HG02759 (cell line): ENCODE measurements at regions not wholly inside any gene's neighbourhood (a gene's known extent, or its start where the extent isn't known, plus 50 kb on each side); places are given as distances from the start of the nearest gene placed in this dataset.
"Not testable (repeated sequence)": the region's sequence is repeated elsewhere in the genome, so short reads cannot be mapped to it uniquely, and the experiment has no call there.

Experiments
- ATAC-seq: cut with Tn5 transposase; IDR thresholded peaks from one replicate; pipeline ENCODE4 v1.9.1; 2021; ENCODE audit warnings: mild to moderate bottlenecking, moderate library complexity; ENCODE audit not compliant: unreplicated experiment

- no peak for ATAC-seq
These were observed 650.0 kb upstream of the STXBP6 start for GRCh38 chr14:25699981-25700380.

DNA sequence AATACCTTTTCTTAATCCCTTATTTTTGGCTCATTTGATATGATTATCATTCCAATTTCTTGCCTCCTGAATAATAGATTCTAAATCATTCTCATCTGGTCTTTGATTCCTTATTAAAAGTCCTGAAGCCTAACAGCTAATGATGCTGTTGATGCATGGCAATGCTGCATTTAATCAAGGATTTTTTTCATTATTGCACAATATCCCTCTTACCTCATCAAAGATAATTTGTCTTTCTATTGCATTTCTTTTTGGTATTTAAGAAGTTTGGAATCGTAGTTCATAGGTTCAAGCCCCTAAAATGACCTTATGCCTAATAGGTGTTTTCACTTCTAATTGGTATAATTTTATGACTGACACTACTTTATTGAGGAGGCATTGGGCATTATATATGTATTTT, 648.2 kb upstream of the STXBP6 start:
- ATAC-seq: no peak

- ATAC-seq: no peak
These were observed 646.2 kb upstream of the STXBP6 start for GRCh38 chr14:25696176-25696575.

GRCh38 chr14:25685004-25685403, 635.1 kb upstream of the STXBP6 start:
- ATAC-seq: no peak

GRCh38 chr14:25680934-25681333, 631.0 kb upstream of the STXBP6 start:
- ATAC-seq: no peak

GRCh38 chr14:25680511-25680910, 630.6 kb upstream of the STXBP6 start:
- ATAC-seq: not testable (repeated sequence)

DNA sequence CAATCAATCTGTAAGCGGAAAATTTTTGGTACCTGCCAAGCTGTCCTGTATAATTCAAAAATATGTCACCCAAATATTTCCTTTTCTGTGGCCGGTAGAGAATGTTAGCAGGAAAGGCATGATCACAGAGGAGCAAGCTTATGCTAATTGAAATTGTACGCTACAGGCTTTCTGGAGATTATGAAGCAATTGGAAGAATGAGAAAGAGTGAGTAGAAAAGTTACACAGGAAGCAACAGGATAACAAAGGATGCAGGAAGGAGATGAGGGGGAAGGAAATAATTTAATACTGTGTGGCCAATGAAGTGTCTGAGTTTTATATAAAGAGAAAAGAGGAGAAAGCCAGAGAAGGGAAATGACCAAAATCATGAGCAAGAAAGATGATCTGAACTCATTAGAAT, 627.2 kb upstream of the STXBP6 start:
- no peak for ATAC-seq

GRCh38 chr14:25667387-25667786, 617.4 kb upstream of the STXBP6 start:
- no peak for ATAC-seq

DNA sequence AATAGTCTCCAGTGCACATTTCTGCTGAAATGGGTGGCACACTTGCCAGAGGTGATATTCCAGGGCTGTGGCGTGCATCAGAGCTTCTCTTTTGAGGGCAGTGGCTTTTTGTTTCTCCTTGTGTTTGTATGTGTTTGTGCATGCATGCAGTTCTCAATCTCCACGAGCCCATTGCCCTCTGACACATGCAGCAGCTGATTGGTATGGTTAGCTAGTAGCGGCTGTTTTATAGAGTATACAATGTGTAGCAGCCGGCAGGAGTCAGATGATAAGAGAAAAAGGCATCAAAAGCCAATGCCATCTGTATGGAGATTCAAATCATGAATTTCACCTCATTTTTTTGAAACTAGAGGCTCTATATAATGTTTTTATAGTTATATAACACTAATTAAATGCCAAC, 616.9 kb upstream of the STXBP6 start:
- ATAC-seq: no peak

DNA sequence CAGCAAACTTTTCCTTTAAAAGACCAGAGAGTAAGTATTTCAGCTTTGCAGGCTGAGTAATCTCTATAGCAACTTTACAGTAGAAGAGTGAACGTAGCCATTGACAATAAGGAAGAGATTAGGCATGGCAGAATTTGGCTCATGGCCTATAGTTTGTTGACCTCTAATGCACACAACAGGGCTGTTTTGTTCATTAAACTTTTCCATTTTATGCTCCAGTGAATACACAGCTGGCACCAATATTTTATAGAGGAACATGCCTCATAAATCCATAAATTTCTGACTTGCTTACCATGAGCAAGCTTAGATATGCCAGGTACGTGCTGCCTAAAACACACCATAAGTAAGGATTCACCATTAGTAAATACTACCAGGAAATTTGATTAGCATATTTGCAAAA, 609.0 kb upstream of the STXBP6 start:
- ATAC-seq: no peak

DNA sequence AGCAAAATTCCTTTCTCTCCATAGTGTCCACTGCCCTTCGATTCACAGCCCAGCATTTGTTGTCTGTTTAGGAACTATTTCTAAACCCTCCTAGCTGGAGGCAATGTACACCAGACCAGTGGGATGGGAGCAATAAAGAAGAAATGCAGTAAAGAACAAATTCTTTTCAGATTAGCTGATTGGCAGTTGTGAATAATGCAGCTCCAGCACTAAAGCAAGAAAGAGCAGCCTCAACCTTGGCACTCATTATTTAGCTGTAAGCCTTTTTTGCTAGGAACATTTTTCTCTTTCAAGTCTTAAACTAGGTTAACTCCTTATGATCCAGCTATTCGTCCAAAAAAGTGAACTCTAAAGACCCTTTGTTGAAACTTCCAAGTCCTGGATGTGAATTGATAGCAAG, 580.5 kb upstream of the STXBP6 start:
- ATAC-seq: no peak

- ATAC-seq: no peak
These were observed 579.0 kb upstream of the STXBP6 start for GRCh38 chr14:25628978-25629377.

- no peak for ATAC-seq
These were observed 578.4 kb upstream of the STXBP6 start for GRCh38 chr14:25628390-25628789.

DNA sequence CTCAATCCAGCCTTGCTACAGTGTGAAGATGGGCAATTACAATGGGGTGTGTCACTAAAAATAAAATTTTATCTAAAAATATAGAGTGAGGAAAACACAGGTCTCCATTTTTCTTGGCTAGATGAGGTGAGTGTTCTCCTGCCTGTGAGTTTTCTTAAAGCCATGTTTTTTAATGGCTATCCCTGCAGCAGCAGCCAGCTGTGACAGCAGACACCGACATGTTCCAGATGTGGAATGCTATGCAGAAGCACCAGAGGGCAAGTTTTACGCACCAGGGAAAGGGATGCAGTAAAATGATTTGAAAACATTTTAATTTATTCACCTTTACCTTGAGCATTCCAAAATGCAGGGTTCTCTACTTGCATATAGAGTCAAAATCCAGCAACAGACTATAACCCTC, 577.0 kb upstream of the STXBP6 start:
- no peak for ATAC-seq

GRCh38 chr14:25622763-25623162, 572.8 kb upstream of the STXBP6 start:
- no peak for ATAC-seq

- ATAC-seq: no peak
These were observed 570.6 kb upstream of the STXBP6 start for GRCh38 chr14:25620515-25620914.

GRCh38 chr14:25615174-25615573, 565.2 kb upstream of the STXBP6 start:
- ATAC-seq: no peak

DNA sequence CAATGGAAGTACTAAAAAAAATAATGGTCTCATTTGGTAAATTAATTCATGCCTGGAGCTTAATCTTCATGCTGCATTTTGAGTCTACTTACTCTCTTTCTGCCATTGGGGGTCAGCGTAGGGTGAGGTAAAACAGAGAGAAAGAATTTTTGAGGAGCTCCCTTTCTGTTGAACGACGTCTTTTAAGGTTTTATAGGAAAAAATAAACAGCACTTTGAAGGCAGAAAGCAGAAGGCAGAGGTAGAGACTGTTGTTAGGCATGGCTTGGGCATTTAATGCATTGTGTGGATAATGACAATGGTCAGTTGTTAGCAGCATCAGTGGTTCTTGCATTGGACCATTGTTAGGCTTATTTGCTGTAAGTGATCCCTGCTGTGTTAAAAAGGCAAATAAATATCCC, 557.2 kb upstream of the STXBP6 start:
- ATAC-seq: no peak

DNA sequence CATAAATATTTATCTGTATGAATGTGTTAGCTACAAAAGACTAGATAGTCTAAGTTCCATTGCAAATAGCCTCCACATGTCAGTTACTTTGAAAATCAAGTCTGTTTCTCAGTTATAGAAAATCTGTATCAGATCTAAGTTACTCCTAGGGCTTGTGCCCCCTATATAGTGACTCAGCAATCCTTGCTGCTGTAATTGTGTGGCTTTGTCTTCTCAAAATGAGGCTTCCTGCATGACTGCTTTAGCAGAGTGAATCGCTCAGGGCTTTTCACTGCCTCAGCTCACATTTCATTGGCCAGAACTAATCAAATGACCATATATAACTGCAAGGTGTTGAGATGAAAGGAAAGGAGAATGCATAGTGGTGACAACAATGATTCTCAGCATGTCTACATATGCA, 552.2 kb upstream of the STXBP6 start:
- ATAC-seq: no peak

GRCh38 chr14:25588751-25589150, 538.8 kb upstream of the STXBP6 start:
- ATAC-seq: no peak

DNA sequence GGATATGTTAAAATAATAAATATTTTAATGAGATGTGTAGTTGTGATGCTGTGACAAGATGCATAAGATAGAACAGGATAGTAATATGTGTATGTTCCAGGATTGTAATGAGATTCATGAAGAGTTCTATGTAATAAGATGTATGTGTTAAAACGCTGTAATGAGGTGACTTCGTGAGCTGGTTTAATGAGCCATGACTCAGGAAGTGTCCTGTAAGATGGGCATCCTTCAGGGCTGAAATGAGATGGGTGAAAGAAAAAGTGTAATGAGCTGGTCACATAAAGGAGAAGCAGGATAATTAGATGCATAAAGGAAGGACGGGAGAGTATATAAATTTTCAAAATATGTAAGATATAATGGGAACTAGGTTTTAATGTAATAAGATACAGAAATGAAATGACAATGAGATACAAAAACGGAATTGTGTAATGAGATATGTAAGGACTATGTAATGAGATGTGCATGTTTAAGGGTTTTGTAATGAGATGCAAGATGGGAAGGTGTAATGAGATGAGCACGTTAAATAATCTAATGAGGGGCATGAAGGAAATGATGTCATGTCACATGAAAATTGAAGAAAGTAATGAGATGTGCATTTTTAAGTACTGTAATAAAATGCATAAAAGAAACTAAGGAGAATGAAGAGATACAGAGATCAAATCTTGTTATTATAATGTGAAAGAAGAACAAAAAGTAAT, 524.8 kb upstream of the STXBP6 start:
- no peak for ATAC-seq

- no peak for ATAC-seq
These were observed 520.5 kb upstream of the STXBP6 start for GRCh38 chr14:25570483-25570882.

GRCh38 chr14:25557466-25557865, 507.5 kb upstream of the STXBP6 start:
- no peak for ATAC-seq
